ENCODE measurements at regions not wholly inside any gene's neighbourhood (a gene's known extent, or its start where the extent isn't known, plus 50 kb on each side); places are given as distances from the start of the nearest gene placed in this dataset.
"Not testable (repeated sequence)": the region's sequence is repeated elsewhere in the genome, so short reads cannot be mapped to it uniquely, and the experiment has no call there.

GRCh38 chr20:39738651-39739050 is 776.5 kb downstream of the DHX35 start:
- no peak for TF ChIP-seq CTCF (IDR thresholded peaks at IDR 0.05; ENCODE audit: extremely low read depth, missing control alignments)
- no peak for DNase-seq (ENCODE audit: low spot score)

- TF ChIP-seq CTCF (IDR thresholded peaks at IDR 0.05; ENCODE audit: extremely low read depth, missing control alignments): no peak
- DNase-seq (ENCODE audit: low spot score): no peak
Measured at GRCh38 chr20:39736434-39737327, 774.5 kb downstream of the DHX35 start.

- not testable (repeated sequence) for DNase-seq (ENCODE audit: low spot score)
Measured at GRCh38 chr20:39725513-39725912, 763.4 kb downstream of the DHX35 start.

- no peak for DNase-seq (ENCODE audit: low spot score)
- TF ChIP-seq CTCF (IDR thresholded peaks at IDR 0.05; ENCODE audit: extremely low read depth, missing control alignments): no peak
Measured at GRCh38 chr20:39719293-39719692, 757.1 kb downstream of the DHX35 start.

- no peak for DNase-seq (ENCODE audit: low spot score)
- no peak for TF ChIP-seq CTCF (IDR thresholded peaks at IDR 0.05; ENCODE audit: extremely low read depth, missing control alignments)
Measured at GRCh38 chr20:39717936-39718335, 755.8 kb downstream of the DHX35 start.

- no peak for TF ChIP-seq CTCF (IDR thresholded peaks at IDR 0.05; ENCODE audit: extremely low read depth, missing control alignments)
- no peak for DNase-seq (ENCODE audit: low spot score)
Measured at GRCh38 chr20:39716796-39717341, 754.7 kb downstream of the DHX35 start.

- DNase-seq (ENCODE audit: low spot score): no peak
- no peak for TF ChIP-seq CTCF (IDR thresholded peaks at IDR 0.05; ENCODE audit: extremely low read depth, missing control alignments)
Measured at GRCh38 chr20:39713076-39713840, 751.1 kb downstream of the DHX35 start.
